EH (cell line): ENCODE measurements at regions not wholly inside any gene's neighbourhood (a gene's known extent, or its start where the extent isn't known, plus 50 kb on each side); places are given as distances from the start of the nearest gene placed in this dataset.

Source experiments
- DNase-seq: peaks from one replicate; pipeline ENCODE4 v3.0.0-alpha.2; 2015; ENCODE audit warnings: low read depth

DNA sequence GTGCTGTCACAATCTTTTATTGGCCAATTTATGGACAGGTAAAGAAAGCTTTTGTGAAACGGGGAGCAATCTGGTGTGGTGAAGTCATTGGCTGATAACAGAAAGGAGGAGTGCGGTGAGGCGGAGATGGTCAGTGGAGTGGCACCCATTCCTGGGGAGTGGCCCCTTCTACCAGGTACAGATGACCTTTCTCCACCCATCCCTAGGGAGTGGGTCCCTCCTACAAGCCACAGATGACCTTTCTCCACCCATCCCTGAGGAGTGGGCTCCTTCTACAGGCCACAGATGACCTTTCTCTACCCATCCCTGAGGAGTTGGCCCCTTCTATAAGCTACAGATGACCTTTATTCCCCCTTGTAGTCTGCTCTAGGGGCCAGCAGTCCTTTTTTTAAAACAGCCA is 267.6 kb upstream of the IRX2 start:
- no peak for DNase-seq

DNA sequence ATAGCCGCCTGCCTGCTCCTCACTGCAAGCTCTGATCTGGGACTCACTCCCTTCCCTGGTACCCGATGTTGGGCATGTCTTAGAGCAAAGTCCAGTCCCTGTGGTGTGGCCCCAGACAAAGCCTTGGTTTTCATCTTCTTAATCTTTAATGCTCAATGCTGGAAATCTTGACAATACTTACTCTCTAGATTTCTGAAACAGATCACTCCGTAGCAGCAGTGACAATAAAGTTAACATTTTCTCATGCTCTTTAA is 260.2 kb upstream of the IRX2 start:
- no peak for DNase-seq

DNA sequence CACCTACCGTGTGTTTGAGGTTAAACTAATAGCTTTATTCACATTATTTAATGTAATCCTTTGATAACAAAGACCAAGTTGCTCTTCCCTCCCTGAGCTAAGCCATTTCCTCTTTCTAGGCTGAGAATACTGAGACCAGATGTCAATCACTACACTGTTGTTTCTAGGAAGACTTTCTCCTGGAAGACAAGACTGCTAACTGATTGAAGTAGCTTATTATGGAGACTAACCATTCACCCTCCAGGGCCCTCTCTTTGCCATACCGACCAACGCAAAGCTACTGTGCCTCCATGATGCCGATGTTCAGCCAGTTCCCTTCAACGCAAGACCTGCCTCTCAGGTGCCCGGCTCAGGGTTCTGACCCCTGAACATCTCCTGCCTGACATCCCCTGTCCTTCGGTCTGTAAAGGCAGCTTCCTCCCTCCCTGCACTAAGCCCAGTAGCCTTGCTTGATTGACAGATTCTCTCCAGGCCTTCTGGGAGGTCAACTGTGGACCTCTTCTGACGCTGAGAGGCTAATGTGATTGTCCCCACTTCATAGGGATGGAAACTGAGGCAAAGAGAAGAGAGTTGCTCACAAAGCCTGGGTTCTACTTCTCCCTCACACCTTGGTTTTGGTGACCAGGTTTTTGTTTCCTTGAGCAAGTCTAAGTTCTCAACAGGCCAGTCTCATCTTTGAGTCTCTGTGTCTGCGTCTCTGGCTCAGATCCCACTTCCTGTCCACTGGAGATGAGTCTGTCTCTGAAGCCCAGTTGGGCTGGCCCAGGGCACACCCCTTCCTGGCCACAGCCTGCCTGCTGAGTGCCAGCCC is 259.7 kb upstream of the IRX2 start:
- DNase-seq: no peak

DNA sequence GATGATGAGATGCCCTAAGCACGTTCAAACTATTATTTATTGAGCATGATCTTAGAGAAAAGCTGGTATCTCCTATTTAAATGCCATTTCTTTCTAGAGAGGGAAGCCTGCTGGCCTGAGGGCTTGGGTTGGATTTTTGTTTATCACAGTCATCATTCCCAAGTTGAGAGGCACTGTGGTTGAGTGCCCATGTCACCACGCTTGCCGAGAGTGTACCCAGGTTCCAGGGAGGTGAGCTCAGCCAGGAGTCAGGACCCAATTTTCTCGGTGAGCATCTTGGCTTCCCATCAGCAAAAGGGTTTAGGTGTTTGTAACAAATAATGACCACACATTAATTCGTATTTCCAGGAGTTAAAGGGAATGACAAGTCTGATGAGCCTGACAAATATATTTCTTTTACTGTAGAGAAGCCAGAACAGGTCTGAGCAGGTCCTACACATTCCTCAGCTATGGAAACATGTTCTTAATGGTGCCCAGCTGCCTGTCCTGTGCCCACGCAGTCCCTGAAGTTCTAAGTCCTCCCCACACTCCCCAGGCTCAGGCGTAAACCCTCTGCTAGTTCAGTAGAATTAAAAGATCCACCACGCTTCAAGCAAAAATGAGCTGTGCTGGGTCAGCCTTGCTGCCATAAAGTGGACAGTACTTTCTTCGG is 258.9 kb upstream of the IRX2 start:
- DNase-seq: no peak

DNA sequence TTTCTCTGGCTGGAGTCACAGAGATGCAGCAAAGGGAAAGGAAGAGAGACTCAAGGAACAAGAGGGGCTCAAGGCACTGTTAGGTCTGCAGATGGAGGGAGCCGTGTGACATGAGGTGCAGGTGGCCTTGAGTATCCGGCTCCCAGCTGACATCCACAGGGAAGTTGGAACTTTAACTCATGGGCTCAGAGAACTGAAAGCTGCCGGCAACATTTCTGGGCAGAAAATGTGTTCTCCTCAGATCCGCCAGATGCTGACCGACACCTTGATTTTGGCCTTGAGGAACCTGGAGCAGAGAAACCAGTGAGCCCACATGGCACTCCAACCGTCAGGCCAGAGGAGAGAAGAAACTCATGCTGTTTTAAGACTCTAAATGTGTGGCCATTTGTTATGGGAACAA is 258.1 kb upstream of the IRX2 start:
- DNase-seq: no peak

DNA sequence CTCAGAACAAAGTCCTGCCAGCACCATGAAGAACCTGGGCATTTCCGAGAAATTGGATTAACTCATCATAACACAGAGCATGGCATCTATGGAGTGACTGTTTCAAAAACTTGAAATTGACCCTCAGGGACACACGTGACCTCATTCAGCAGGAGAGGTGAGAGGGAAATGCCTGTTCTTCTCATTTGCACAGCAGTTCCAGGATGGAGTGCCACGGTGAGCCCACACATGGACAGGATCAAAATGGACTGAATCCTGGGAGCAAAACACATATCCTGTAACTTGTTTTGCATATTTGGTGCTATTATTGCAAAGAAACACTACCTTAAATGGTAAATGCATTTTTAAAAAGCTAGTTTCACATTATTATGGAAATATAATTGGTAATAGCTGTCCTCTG is 256.1 kb upstream of the IRX2 start:
- no peak for DNase-seq

DNA sequence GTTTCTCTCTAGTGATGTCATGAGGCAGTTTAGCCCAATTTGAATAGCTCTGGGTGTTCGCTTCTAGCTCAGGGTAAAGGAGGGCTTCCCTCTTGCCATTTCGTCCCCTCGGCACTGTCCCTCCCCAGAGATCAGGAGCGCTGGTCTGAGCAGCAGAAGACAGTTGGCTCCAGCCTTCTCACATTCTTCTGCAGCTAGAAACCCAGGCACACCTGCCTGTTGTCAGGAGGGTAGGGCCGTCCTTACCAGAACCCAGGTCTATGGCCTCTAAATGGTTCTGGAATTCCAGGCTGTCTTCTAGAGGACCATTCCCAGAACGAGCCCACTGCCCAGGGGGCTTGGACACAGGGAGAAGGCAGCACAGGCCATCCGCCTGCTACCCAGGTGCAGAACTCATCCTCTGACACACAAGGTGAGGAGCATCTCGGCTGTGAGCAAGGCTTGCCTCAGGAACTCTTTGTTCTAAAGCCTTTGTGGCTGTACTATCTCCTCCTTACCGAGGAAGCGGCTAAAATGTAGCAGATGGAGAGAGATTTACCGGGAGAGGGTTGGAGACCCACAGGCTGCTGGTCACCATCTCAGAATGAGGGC is 255.6 kb upstream of the IRX2 start:
- no peak for DNase-seq

DNA sequence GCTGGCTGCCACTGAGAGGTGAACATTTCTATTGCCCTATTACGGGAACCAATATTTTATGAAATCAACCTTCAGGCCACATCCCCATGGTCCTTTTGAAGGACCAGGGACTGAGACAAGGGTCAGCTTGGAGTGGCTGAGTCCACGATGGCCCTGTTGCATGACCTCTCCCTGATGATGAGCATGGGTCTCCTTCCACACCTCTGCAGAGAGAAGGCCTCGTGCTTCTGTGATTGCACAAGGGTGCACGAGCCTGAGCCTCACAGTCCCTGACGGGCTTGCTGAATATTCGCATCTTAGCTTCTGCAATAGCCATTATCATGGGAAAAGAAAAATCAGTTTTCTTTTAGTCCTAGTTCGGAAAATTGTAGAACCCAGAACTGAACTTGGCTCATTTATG is 255.0 kb upstream of the IRX2 start:
- DNase-seq: no peak

DNA sequence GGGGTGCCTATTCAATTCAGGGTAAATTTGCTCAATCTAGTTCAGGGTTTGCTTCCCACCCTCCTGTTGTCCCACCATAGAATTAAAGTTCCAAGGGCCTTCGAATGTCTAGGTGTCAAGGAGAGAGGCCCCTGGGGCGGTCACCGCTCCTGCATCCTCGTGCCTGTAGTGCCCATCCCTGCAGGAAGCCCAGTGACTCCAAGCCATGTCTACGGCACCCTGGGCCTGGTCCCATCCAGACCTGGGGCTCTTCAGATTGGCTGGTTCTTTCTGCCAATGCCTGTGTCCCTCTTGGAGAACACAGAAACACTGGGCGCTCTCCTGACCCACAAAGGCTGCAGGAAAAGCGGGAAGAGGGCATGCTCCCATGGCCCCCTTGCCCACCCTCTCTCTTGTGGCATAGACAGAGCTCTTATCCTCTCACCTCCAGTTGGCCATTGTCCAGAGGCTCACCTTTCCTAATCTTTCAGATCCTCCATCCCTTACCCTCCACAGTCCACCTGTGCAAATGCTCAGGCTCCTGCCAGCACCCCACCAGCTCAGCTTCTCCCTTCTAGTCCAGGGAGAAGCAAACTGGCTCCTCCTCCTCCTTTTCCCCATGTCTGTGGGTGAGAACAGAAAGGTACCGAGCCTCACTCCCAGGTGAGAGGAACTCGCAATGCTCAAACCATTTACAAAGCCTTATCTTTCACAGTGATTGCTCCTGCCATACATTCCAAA is 253.0 kb upstream of the IRX2 start:
- DNase-seq: no peak

DNA sequence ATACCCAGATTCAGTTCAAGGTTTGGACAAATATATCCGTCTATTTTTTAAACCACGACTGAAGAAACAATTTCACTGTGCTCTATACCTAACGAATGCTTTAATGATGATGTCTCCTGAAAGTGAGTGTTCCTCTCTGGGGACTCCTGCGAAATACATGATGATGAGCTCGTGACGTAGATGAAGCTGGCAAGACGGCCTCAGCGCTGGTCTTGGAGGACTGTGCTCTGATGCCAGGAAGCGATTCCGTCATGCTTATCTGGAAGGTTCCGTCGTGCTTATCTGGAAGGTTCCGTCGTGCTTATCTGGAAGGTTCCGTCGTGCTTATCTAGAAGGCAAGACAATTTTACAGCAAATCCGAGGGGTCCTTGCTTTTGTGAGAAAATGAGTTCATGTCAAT is 250.8 kb upstream of the IRX2 start:
- no peak for DNase-seq

DNA sequence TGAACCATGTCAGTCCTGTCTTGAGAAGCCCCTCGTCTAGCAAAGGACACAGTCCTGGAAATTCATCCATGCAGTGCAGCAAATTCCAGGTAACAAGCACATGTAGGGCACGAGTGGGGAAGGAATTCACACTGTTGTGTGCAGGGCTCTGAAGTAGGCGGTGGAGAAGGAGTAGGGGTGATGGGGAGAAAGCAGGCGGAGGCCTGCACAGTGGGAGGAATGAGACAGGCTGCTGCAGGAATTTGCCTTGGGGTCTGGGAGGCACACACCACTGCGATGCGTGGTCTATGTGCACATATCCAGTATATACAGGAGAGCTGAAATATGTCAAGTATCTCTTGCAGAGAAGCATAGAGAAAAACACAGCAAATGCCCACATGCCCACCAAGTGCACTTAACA is 249.2 kb upstream of the IRX2 start:
- no peak for DNase-seq

DNA sequence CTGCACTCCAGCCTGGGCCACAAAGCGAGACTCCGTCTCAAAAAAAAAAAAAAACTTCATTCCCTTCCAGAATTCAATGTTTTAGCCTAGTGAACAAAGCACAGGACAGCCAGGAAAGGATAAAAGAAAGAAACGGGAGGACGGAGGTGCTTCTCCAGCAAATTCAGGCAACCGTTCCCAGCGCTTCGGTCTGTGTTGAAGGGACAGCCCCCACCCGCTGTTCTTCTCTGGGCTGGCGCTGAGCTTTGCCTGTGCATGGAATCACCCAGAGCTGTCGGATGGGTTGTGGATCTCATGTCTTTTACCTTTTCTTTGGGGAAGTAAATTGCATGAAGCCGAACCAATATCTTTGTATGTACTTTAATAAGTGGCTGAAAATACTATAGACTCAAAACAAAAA is 248.4 kb upstream of the IRX2 start:
- DNase-seq: no peak

DNA sequence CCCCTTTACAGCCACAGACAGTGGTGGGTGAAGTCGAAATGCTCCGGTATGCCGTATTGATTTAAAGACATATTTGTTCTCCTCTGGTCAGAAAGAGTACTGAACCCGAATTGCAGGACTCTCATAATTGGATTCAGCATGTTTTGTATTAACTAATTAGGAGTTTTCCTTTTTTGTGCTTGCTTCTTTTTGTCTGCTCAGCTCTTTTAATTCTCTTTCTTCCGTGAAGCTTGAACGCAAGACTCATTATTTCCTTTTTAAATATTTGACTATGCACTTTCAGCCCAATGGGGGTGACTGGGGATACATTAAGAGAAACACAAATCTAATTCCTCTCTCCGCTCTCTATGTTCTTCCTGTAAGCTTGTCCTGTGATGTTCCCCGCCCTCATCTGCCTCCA is 246.6 kb upstream of the IRX2 start:
- DNase-seq: no peak

DNA sequence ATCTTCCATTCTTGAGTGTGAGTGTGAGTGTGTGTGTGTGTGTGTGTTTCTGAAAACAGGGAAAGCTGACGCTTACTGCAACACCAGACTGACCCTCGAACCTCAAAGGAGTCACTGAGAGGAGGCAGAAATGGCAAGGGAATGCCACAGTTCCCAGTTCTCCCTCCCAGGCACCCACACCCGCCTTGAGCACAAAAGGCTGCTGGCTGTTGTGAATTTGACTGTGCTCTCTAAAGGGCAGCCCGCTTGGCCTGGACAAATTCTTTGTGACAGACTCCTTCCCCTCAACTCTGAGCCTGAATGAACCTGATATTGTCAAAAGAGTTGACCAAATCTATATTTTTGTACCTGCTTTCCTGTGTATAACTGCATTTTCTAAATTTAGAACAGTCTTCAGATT is 245.7 kb upstream of the IRX2 start:
- DNase-seq: no peak

DNA sequence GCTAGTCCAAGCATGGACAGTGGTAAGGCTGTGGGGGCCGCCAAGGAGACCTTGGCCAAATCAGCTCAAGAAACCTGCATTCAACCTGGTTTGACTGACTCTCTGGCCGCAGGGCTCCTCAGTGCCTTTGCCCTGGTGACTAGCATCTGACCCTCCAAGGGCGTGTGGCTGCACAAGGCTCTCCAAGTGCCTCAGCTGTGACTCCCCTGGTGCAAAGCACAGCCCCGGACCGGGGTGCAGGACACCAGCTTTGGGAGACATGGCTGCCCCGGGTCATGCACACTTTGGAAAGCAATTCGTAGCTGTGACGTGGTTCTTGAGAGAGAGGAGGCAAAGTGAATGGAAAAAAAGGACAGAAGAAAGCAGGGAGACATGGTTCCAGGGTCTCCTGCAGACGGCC is 245.2 kb upstream of the IRX2 start:
- no peak for DNase-seq

DNA sequence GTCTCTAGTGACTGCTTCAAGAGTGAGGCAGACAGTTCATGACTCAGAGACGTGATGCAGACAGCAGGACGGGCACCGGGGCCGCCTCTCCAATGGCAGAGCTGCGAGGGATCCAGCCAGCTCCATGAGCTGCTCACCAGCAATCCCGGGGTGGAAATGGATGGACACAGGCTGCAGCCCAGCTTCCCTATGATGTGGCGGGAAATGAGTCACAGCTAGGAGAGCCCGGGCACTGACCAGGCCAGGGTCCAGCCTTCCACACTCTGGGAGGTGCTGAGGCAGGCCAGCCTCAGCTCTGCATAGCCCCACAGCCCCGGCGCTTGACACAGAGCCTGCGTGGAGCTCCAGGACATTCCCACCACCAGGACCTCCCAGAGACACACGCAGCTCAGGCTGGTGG is 244.8 kb upstream of the IRX2 start:
- DNase-seq: no peak

DNA sequence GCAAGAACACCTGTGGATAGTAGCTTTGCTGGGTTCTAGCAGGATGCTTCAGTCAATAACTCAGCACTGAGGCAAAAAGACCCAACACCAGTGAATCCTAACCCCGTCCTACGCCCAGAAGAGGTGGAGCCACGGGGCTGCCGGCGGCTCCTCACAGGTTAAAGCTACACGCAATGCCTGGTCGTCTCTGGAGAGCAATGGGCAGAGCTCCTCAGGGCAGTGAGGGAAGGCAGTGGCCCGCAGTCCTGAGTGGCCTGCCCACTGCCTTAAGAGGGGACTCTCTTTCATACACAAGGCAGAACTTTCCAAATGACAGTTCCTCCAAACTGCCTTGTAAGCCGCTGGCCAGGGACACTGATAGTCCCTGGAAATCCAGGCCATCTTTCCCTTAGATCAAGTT is 244.2 kb upstream of the IRX2 start:
- DNase-seq: no peak

DNA sequence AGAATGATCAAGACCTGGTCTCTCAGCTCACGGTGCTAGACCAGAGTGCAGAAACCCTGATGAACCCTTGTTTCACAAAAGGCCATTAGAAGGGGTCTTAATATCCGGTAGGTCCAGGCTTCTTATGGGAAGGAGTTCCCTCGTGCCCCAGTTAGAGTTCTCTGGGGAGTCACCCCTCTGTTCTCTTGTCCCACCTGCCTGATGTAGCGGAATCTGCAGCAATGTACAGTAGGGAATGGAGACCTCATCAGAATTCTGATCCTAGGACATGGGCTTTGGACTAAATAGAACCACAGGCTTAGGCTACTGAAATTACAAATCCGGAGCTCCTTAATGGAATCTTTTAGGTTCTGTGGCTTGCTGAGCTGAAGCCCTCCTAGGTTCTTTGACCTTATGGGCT is 243.6 kb upstream of the IRX2 start:
- no peak for DNase-seq

DNA sequence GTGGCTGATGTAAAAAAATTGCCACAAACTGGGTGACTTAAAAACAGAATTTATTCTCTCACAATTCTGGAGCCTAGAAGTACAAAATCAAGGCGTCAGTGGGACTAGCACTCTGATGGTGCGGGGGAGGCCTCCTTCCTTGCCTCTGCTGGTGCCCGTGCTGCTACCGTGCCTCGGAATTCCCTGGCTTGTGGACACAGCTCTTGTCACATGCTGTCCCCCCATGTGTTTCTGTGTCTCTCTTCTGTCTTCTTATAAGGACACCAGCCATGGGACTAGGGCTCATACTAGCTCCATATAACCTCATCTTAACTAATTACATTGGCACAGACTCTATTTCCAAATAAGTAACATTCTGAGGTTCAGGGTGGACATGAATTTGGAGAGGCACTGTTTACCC is 242.3 kb upstream of the IRX2 start:
- no peak for DNase-seq

DNA sequence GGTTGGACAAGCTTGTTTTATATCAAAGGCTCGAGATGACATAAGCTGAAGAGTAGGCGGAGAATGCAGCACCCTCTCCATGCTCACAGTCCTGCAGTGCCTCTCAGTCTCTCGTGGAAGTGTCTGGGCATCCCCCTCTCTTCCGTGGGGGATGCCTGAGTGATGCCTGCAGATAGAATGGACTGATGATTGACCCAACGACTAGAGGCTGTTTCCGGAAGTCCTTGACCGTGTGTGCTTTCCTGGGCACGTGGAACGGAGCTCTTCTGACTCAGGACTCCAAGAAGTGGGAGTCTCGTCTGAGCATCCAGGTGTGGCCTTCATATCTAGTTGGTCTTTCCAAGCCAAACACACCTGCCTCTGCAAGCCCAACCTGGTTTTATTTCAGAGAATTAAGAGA is 241.8 kb upstream of the IRX2 start:
- no peak for DNase-seq

DNA sequence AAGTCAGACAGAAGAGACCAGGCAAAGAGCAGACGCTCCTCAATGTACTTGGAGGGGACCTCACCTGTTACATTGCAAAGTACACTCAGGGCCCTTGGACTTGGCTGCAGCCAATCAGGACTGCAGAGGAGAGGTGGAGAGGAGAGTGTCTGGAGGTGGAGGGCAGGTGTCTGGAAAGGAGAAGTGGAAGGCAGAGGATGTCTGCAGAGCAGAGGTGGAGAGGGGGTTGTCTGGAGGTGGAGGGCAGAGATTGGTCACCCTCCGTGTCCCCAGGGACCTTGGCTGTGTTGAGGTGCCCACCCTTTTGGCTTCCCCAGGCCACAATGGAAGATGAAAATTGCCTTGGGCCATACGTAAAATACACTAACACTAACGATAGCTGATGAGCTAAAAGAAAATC is 241.3 kb upstream of the IRX2 start:
- no peak for DNase-seq

DNA sequence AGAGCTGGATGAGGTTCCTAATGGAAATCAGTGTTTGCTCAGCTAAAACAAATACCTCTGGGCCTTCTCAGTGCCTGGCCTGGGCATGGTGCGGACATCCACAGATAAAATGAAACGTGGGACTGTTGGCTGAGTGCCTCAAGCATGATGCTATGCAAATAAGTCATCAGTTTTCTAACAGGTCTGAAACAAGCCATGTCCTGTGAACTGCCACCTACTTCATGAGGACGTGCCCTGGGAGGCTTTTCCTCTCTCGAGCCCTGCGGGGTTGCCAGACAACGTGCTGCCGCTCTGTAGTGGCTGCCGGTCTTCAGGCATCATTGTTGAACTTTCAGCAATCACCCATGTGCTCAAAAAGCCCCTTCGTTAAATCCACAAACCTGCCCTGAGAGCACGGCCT is 240.4 kb upstream of the IRX2 start:
- no peak for DNase-seq

DNA sequence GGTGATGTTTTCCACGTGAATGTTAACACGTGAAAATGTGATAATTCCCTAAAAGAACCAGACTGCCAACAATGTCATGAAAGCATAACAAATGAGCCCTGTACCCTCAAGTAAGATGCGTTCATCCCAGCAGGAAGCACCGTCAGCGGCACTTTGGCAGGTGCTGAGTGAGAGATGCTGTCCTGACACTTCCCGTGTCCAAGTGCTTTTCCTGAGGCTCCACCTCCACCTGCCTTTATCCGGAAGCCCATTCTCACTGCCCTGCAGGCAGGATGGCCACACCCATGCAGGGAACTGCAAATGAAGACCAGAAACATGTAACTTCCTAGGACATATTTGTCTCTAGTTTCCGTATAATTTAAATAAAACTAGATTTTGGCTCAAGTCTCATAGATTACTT is 238.0 kb upstream of the IRX2 start:
- DNase-seq: no peak
